HG03565 (cell line): ENCODE measurements at regions not wholly inside any gene's neighbourhood (a gene's known extent, or its start where the extent isn't known, plus 50 kb on each side); places are given as distances from the start of the nearest gene placed in this dataset.
A peak's percentile ranks its signal among the peaks of the same experiment; 100 is the strongest.

Source experiments
- ATAC-seq: cut with Tn5 transposase; IDR thresholded peaks from one replicate; pipeline ENCODE4 v1.9.1; 2021; ENCODE audit warnings: mild to moderate bottlenecking, moderate library complexity; ENCODE audit not compliant: unreplicated experiment

DNA sequence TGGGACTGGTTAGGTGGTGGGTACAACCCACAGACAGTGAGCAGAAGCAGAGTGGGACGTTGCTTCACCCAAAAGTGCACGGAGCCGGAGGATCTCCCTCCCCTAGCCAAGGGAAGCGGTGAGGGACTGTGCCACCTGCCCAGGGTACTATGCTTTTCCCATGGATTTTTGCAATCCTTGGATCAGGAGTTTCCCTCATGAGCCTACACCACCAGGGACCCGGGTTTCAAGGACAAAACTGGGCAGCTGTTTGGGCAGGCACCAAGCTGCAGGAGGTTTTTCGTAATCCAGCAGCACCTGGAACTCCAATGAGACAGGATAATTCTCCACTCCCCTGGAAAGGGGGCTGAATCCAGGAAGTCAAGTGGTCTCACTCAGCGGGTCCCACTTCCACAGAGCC lies 209.1 kb upstream of the CXCL12 start:
- no peak for ATAC-seq

DNA sequence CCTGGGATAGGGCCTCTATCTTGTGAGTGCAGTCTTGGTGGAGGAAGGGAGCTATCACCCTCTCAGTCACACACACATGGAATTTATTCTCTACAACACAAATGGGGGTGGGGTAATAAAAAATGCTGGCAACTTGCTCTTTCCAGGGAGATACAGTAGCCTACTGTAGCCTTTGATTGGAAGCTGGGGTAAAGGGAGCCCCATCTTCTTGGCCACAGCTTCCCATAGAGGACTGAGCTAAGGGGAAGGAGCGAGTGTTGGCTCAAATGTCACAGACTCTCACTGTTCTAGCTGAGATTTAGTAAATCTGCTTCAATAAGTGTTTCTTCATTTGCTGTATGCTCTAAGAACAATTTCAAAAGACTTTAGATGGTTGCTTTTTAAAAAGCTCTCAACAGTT lies 222.2 kb upstream of the CXCL12 start:
- no peak for ATAC-seq

DNA sequence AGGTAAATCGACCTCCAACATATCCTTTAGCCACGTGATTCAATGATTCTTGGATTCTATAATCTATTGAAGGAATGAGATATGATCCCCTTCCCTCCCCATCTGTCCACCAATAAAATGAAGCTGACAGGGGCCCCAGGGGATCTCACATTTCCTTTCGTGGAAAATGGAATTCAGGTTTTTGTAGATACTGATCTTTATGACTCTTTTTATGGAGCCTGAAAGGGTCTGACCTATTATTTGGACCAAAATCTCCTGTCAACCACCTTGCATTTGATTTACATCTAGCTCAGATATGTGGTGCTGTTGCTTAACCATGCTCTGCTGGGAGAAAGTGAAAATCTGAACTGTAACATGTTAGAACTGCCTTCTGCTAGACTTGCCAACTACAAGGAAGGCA lies 234.0 kb upstream of the CXCL12 start:
- no peak for ATAC-seq

DNA sequence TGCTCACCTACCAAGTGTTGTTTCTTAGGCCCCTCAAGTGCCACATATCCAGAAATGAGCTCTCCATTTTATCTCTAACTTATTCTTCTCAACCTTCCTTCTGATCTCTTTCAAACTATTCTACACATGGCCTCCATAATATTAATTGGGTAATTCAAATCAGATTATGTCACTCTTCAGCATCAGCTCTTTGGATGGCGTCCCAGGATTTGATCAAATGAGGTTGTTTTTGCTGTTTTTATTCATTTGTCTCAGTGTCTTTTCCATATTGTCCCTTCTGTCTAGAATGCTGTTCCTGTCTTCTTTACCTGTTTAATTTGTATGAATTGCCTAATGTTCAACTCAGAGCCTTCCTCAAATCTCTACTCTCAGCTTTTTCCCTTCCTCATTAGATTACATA lies 234.6 kb upstream of the CXCL12 start:
- no peak for ATAC-seq

DNA sequence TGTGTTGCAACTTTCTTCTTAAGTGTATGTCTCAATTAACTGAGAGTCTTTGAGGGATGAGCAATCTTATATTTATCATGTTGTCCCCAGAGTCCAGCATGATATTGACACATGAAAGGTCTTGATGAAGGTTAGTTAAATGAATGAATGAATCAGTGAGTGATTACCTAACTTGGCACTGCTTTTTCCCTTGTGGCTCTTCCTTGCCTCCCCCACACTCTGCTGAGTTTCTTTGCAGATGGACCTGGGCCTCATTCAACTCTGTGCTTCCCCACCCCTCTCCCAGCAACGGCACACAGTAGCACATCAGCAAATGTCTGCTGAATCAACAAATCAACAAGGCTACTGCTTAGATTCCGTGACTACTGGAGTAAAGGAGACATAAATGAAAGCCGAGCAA lies 235.1 kb upstream of the CXCL12 start:
- ATAC-seq: no peak

DNA sequence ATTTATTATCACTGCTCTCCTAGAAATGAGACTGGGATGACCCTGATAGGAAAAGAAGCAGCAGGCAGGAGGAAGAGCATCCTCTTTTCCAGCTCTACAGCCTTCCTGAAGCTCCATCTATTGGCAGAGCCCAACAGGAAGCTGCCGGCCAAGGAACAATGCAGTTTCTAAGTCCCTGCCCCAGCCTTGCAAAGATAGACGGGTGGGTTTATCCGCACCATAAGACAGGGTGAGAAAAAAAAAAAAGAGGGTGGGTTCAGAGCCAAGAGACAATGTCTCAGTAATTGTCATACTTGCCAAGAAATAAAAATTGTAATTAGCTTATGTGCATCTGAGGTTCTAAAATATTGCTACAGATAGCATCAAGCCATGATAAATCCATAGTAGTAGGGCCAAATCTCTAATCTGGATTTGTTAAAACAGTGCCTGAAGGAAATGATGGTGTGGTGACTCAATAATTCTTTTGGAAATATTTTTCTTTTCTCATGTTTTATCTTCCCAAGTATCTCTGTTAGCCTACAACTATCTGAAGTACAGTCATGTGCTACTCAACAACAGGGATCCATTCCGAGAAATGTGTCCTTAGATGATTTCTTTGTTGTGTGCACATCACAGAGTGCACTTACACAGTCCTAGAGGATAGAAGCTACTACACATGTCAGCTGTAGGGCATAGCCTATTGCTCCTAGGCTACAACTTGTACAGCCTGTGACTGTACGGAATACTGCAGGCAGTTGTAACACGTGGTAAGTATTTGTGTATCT lies 242.9 kb upstream of the CXCL12 start:
- no peak for ATAC-seq

DNA sequence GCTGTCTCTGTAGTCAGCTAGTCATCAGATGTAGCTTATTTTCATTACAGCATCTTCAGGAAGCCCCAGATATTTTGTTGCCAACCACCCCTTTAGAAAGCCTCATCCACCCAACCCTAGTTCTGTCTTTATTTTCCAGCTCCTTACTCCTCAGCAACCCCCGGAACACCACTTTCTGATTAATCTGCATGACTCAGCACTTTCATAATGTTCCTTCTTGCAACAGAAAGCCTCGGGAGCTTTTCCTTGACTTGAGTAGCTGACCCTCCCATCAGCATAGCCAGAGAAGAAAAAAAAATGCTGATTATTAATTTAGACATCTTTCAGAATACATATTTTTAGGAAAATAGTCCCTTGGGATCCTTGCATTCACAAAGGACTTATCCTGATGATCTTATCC lies 244.0 kb upstream of the CXCL12 start:
- ATAC-seq: no peak

DNA sequence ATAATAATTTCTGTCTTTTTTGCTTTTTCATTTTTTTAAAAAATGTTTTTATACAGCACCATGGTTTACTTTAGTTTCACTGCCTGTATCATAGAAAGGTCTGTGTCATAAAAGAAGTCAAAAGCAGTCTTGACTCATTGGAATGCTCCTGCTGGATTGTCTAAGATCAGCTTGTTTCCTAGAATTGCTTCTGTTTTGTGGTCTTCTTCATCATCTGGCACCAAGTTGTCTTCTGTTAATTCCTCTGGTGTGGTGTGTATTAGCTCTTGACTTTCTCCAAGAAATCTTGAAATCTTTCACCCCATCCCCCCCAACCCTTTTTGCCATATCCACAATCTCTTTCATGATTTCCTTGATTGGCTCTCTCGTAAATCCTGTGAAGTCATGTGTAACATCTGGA lies 250.3 kb upstream of the CXCL12 start:
- ATAC-seq: no peak

DNA sequence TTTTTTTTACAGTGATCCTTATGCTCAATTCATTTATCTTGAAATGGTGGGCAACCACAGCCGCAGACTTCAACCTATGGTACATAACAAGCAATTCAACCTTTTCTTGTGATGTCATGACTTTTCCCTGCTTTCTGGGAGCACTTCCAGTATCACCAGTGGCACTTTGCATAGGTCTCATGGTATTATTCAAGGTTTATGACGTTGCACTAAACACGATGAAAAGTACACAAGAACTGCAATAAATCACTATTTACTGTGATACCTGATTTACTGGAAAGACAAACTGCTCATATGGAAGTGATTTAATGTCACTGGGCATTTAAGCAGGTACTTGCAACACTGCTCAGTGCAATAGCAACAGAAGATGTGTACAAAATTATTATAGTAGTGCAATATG lies 251.7 kb upstream of the CXCL12 start:
- no peak for ATAC-seq

DNA sequence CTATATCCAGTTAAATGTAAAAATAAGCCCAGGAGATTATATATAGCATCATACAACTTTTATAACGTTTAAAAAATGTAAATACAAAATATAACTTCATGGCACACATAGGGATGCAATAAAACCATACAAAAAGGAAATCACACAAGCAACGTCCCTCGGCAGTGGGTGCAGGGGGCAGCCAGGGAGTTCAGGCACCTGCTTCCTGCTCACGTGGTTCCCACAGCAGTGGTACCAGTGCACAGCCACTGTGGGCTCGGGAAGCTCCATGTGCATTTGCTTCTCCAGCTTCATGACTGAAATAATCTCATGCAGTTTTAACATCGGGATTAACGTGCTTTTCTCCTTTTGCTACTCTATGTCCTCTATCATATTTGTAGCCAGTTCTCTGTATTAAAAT lies 255.5 kb upstream of the CXCL12 start:
- no peak for ATAC-seq

DNA sequence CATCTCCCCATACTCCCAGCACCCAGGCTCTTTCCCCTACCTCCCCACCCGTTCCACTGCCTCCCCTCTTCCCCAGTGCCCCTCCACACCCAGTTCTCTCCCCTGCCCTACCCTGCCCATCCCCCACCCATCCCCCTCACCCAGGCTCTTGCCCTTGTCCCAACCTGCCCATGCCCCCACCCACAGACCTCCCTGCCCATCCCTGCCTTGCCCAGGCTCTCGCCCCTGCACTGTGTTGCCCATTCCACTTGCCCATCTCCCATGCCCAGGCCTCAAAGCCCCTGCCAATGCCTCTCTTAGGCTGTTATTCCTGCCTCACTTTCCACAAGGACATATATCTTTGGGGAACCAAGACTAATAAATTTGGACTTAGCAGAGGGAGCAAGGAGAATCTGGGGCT lies 262.6 kb upstream of the CXCL12 start:
- ATAC-seq: no peak

DNA sequence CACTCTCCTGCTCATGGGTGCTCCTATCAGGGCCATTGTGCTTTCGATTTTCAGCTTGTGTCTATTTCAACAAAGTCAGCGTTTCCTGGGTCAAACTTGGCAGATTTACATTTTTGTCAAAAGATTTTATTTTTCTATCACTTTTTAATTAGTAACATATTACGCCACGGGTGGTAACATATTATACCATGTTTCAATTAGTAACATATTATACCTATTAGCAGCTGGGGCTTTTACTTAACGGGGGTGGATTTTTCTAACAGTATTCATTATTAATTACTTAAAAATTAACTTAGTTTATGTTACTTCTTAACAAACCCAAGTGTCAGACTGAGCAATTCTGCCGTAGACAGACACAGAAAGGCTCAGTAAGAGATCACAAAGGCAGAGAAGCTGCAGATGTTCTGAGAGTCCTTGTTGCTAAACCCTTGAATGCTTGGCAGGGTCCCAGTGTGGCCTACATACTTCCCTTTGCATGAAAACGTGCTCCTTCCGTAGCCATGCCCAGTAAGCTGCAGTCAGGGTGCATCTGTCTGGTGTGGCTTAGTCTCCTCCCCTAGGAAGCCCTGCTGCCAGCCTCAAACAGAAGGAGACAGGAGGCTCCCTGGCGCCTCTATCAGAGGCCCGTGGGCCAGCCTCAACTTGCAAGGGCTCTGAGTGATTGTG lies 263.1 kb upstream of the CXCL12 start:
- peak; percentile 47 for ATAC-seq

DNA sequence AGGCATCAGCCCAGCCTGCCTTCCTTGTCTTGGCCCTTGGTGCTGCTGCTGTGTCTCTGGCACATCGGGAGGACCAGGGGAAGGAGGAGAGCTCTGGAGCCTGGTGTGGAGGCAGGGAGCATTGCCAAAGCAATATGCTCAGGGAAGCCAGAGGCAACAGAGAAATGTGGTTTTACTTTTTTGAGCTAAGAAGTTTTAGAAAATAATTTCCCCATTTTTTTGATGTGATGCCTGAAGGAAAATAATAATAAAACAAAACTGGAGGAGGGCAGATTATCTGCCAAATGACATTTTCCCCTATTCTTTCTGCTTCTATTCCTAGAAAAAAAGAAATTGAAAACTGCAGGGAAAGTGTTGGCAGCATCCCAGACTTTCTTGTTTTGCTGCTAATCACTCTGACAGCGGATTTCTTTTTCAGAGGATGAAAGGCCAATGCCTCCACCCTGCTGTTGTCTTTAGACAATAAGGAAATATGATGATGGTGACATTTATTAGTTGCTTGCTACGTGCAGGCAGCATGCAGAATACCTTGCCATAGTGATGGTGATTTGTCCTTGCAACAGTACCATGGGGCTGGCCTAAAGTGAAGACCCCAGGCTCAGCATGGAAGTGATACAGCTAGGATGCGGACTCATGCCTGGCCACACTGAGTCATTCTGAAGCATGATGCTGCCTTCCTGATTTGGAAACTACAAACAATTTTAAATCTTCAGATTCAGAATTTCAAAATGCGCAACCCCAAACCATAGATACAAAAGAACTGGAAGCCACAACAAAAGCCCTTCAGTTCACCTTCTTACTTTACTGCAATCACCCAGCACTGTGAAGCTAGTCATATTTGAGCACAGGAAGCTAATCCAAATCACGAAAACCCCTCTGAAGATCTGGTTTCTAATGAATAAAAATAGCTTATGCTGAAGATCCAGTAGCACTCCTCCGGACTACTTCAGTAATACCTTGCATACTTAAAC lies 260.2 kb upstream of the TMEM72 start:
- ATAC-seq: no peak

DNA sequence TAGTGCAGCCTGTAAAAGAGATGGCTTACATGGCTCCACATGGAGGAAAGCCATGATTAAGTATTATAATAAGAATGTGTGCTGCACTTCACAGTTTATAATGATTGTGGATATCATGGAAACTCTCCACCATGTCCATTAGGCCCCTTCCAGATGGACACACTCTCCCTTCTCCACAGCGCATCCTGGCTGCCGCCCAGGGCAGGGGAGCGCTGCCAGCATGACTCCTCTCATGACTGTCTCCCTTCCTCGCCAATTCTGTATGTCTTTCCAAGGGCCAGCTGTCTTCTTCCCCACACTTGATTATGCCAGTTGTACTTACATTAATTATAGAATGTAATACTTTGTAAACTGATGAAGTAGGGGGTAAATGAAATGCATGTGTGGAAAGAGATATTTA lies 259.3 kb upstream of the TMEM72 start:
- ATAC-seq: no peak

DNA sequence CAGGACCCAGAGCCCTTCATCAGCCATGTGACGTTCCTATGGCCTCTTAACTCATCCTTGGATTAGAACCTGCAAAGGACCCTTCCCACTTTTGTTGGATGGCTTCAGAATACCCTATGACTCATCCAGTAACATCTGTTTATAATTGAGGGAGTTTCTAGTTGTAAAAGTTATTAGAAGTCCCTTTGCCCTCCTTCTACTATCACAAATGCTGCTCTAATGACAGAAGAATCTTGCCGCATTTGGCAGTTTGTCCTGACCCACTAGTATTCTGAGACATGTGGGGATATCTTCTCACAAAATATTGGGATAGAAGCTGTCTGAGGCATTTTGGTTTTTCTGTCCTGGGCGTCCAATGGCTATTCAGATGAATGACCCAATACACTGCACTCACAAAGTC lies 251.8 kb upstream of the TMEM72 start:
- no peak for ATAC-seq

DNA sequence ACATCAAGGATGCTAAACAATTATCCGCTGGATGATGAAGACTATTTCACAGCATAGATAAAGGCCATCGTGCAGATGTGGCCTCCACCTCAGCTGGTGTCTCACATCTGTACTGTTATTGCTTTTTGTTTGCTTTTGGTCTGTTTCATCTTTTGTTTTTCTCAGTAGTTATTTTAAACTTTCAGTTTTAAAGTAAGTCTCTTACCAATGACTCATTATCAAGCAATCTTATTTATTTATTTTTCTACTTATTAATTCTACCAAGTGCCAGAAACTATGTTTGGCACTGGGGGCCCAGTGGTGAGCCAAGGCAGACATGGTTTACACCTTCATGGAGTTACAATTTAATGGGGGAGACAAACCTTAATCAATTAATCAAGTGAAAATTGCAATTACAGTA lies 250.9 kb upstream of the TMEM72 start:
- ATAC-seq: no peak

DNA sequence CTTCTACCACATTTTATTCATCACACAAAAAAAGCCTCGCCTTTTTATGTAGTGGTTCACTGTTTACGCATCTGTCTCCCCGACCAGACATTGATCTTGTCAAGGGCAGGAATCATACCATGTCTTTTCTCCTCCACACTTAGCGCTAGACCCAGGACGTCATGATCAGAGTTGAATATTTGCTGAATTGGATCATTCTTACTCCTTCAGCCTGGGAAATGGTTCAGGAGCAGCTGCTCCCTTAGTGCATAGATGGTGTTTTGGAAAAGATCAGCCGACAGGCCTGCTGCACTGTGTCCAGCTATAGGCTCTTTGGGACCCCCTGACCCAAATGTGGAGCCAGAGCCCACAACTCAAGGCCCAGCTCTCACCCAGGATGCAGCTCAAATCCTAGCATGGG lies 249.1 kb upstream of the TMEM72 start:
- no peak for ATAC-seq

DNA sequence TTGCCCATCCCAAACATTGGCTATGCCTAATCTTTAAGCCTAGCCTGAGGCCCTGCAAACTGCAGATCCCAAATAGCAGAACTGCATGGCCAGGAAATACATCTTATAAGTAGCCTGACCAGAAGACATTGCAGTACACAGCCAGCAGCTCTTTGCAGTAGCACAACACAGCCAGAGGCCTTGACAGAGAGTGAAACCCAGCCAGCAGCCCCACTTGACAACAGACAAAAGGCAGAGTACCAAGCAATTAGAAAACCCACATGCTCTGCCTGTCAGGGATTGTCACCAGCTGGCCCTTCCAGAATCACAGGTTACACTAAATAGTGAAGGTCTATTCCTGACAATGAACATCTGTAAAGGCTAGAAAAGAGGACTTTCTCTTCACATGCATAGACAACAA lies 242.8 kb upstream of the TMEM72 start:
- ATAC-seq: no peak

DNA sequence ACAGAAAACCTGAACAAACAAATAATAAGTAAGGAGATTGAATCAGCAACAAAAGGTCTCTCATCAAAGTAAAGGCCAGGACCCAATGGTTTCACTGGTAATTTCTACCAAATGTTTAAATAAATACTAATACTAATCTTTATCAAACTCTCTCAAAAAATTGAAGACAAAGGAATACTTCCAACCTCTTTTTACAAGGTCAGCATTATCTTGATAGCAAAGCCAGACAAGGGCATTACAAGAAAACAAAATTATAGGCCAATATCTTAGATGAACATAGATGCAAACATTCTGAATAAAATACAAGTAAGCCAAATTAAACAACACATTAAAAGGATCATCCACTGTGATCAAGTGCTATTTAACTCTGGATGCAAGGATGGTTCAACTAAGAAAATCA lies 239.8 kb upstream of the TMEM72 start:
- no peak for ATAC-seq

DNA sequence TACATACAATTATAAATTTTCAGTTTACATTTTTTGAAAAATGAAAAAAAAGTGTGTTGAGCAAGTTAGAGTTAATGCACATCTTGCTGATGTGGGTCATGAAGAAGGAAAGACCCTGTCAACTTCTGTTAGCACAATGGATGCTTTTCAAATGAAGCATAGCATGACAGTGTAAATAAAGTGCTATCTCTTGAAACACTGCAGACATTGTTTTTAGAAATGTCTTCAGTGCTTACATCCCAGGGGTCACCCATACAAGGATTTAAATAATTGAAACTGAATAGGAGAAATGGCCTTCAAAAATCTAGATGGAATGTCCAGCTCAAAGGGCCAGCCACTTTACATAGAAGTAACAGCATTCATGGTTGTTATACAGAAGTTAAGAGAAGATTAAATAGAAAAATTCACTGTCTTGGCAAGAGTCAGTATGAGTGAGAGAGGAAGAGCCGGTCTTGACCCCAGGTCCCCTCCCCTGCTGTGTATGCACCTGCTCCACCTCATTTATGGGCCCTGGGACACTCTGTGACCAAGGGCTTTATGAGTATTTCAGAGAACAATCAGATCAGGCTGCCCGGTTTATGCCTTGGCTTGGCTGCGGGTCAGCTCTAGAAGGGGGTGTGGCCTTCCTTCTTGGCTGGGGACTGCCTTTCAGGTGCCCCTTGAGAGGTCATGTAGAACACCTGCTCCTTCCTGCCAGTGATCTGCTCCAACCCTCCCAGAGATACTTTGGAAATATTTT lies 237.7 kb upstream of the TMEM72 start:
- ATAC-seq: no peak
